ENCODE measurements at regions not wholly inside any gene's neighbourhood (a gene's known extent, or its start where the extent isn't known, plus 50 kb on each side); places are given as distances from the start of the nearest gene placed in this dataset.

DNA sequence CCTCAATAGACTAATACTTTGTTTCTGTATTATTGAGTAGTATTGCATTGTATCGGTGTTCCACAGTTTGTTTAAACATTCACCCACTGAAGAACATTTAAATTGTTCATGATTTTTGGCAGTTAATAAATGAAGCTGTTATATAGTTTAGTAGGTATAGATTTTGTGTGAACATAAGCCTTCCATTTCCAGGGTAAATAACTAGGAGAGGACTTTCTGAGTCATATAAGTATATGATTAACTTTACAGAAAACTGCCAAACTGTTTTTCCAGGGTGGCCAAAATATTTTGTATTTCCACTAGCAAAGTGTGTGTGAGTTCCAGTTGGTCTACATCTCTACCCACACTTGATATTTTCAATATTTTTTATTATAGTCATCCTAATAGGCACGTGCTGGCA, 70.0 kb upstream of the MLIP start (continued):
- TF ChIP-seq, protein P1, sequence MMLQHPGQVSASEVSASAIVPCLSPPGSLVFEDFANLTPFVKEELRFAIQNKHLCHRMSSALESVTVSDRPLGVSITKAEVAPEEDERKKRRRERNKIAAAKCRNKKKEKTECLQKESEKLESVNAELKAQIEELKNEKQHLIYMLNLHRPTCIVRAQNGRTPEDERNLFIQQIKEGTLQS (IDR thresholded peaks at IDR 0.05): no peak
- TF ChIP-seq YY1 (IDR thresholded peaks at IDR 0.05; ENCODE audit: extremely low read depth, insufficient replicate concordance, low read depth, low read length) (no peak), SP1 (IDR thresholded peaks at IDR 0.05; ENCODE audit: low read depth) (no peak), JUND (IDR thresholded peaks at IDR 0.05) (no peak), EZH2phosphoT487 (IDR thresholded peaks at IDR 0.05; ENCODE audit: borderline replicate concordance) (no peak)

DNA sequence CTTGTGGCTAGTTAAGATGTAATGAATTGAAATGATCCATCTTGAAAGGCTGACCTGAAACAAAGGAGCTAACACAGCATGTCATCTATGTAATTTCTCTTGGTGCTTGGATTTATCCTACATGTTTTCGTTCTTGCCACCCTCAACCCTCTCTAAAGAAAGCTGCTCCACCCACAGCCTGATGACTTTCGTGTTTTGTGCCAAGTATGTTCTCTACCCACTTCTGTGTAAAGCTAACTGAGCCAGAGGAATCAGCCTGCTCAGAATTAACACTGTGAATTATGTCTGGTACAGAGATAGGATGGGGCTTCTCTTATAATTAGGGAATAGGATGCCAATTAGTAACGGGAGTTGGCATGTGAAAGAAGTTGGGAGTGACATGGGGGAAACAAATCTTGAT, 67.9 kb upstream of the MLIP start:
- H3K9ac ChIP-seq (ENCODE audit: low read length): no peak overlapping the region
- RAD21 ChIA-PET (ENCODE audit: low non-redundant PET in 1 of 2, low total read pairs in 2 of 2, uncharacterized antibody in 2 of 2, unreplicated experiment in 2 of 2): no interaction called here
- TF ChIP-seq EZH2phosphoT487 (IDR thresholded peaks at IDR 0.05; ENCODE audit: borderline replicate concordance) (no peak), SP1 (IDR thresholded peaks at IDR 0.05; ENCODE audit: low read depth) (no peak), SIN3A (IDR thresholded peaks at IDR 0.05; ENCODE audit: low read depth) (no peak), RAD21 (IDR thresholded peaks at IDR 0.05; ENCODE audit: low read depth) (no peak), ZNF274 (IDR thresholded peaks at IDR 0.05; ENCODE audit: low read depth, low read length) (no peak), REST (IDR thresholded peaks at IDR 0.05; ENCODE audit: low read depth) (no peak), POLR2AphosphoS5 (IDR thresholded peaks at IDR 0.05; ENCODE audit: low read depth, low read length) (no peak), TCF7L2 (IDR thresholded peaks at IDR 0.05; ENCODE audit: borderline replicate concordance, extremely low read depth, insufficient read depth, insufficient read length) (no peak), SRF (IDR thresholded peaks at IDR 0.05; ENCODE audit: low read depth) (no peak)
- TF ChIP-seq, protein P1 (IDR thresholded peaks at IDR 0.05): no peak
- TF ChIP-seq, protein P2, sequence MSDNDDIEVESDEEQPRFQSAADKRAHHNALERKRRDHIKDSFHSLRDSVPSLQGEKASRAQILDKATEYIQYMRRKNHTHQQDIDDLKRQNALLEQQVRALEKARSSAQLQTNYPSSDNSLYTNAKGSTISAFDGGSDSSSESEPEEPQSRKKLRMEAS (IDR thresholded peaks at IDR 0.05): no peak
- TF ChIP-seq, protein P3, sequence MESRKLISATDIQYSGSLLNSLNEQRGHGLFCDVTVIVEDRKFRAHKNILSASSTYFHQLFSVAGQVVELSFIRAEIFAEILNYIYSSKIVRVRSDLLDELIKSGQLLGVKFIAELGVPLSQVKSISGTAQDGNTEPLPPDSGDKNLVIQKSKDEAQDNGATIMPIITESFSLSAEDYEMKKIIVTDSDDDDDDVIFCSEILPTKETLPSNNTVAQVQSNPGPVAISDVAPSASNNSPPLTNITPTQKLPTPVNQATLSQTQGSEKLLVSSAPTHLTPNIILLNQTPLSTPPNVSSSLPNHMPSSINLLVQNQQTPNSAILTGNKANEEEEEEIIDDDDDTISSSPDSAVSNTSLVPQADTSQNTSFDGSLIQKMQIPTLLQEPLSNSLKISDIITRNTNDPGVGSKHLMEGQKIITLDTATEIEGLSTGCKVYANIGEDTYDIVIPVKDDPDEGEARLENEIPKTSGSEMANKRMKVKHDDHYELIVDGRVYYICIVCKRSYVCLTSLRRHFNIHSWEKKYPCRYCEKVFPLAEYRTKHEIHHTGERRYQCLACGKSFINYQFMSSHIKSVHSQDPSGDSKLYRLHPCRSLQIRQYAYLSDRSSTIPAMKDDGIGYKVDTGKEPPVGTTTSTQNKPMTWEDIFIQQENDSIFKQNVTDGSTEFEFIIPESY (IDR thresholded peaks at IDR 0.05; ENCODE audit: extremely low read depth, insufficient replicate concordance, low read length): no peak
- ATAC-seq: no peak
- POLR2A ChIA-PET: no interaction called here
- H2AFZ ChIP-seq (ENCODE audit: low read depth, low read length, poor library complexity, severe bottlenecking): no peak overlapping the region
- no TSS peak for BruUV-seq (replicated peaks)
- no peaks in the 10 kb centered on the region for H3K27me3 ChIP-seq (ENCODE audit: insufficient read depth, low read length)
- H3K36me3 ChIP-seq (ENCODE audit: control insufficient read depth in 1 of 2, insufficient read depth in 2 of 2, low read length in 2 of 2): no peaks in the 10 kb centered on the region
- no peaks in the 10 kb centered on the region for H4K20me1 ChIP-seq (ENCODE audit: insufficient read depth)
- H3K4me3 ChIP-seq (replicated peaks in 1 of 2; ENCODE audit: low read depth in 1 of 2, low read length in 2 of 2): no peak overlapping the region
- DNase-seq (ENCODE audit: low read depth, low spot score): no peak
- no peaks in the 10 kb centered on the region for H3K9me2 ChIP-seq (ENCODE audit: insufficient read depth)
- no peak overlapping the region for H3K27ac ChIP-seq (ENCODE audit: low read depth, low read length)
- H3K79me2 ChIP-seq (ENCODE audit: insufficient read depth, low read length): no peaks in the 10 kb centered on the region
- intact Hi-C loops (cut with micrococcal nuclease): no loop called here
- no peak overlapping the region for H3K4me2 ChIP-seq (ENCODE audit: low read length)
- no peaks in the 10 kb centered on the region for H3K4me1 ChIP-seq (ENCODE audit: control insufficient read depth in 1 of 2, insufficient read depth in 2 of 2, low read length in 2 of 2)
- H3K9me3 ChIP-seq (ENCODE audit: control insufficient read depth in 1 of 2, insufficient read depth in 1 of 2, low read depth in 1 of 2, low read length in 2 of 2): no peaks in the 10 kb centered on the region
- CTCF ChIA-PET: no interaction called here
